Heart left ventricle (tissue), 13 donors: ENCODE measurements at regions not wholly inside any gene's neighbourhood (a gene's known extent, or its start where the extent isn't known, plus 50 kb on each side); places are given as distances from the start of the nearest gene placed in this dataset.

Source experiments
- POLR2A ChIP-seq, 2 donors: fragments of 450-650 bp; IDR thresholded peaks; one replicate each; pipeline ENCODE4 v1.6.1; 2017; ENCODE audit warnings: antibody characterized with exemption in 2 of 2, mild to moderate bottlenecking in 2 of 2, moderate library complexity in 2 of 2
- TF ChIP-seq, protein P1 (sequence below), 12 donors: fragments of 200-600 bp; sonication (generic) in 4 of 12; IDR thresholded peaks; one replicate each; pipeline versions ENCODE4 v1.5.0 to v1.8.0; 2018 to 2022; ENCODE audit warnings: antibody characterized with exemption in 12 of 12, mild to moderate bottlenecking in 5 of 12
- donor health status: ischemic (EF 13 %, LVEDD 7.1; RV severe dilation, severe dysfunction).
- donor health status: DM: no; HTN: yes; CAD: no.
- donor health status: DM: no; HTN: no; CAD: no.
- donor health status: ischemic (EF 25% LVEDD 6.9; RV normal size, moderate dysfunction).
- donor health status: ischemic (EF 25% LVEDD 5.7; RV mildly dilated, moderate dysfunction).
- donor health status: ischemic (EF 35%, LVEDD 5.7; RV mildly dilated, moderate dysfunction).
- donor health status: nonischemic (EF 11% LVEDD 7.7; RV severe dilation, severe dysfunction).
- donor health status: DM: yes; HTN: yes; CAD: no.
- donor health status: PGD.
- donor health status: ischemic (EF 29% LVEDD 5.4; RV normal size, mild dysfunction).
- donor health status: nonischemic (EF 23%, LVEDD 6.1; RV moderate dilation, normal function).

DNA sequence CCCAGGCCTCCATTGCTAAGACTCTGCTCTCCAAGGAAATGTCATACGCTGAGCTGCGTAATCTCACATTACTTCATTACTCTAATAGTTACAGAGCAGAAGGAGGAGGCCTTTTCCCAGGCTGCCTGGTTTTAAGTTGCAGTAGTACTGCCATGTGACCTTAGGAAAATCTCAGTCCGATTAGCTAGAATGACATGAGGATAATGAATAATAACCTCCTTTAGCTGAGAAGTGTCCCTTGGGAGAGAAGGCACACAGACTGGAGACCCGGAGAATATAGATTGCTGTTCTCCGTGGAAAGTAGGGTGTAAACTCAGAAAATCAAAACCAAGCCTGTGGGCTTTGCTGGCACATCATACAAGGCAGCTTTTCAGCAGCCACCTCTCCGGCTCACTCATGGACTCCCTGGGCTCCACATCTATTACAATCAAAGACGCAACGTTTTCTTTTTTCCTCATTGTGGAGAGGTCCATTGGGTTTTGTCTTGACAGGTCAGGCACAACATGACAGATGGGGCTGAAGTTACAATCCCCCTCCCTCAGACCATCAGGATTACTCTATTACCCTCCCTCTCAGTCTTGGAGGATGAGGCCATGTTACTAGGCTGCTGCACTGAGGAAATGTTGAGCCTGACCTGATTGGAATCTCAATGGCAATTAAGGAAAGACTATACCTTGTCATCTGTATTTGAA, 134.8 kb upstream of the MB21D2 start:
- TF ChIP-seq, protein P1, sequence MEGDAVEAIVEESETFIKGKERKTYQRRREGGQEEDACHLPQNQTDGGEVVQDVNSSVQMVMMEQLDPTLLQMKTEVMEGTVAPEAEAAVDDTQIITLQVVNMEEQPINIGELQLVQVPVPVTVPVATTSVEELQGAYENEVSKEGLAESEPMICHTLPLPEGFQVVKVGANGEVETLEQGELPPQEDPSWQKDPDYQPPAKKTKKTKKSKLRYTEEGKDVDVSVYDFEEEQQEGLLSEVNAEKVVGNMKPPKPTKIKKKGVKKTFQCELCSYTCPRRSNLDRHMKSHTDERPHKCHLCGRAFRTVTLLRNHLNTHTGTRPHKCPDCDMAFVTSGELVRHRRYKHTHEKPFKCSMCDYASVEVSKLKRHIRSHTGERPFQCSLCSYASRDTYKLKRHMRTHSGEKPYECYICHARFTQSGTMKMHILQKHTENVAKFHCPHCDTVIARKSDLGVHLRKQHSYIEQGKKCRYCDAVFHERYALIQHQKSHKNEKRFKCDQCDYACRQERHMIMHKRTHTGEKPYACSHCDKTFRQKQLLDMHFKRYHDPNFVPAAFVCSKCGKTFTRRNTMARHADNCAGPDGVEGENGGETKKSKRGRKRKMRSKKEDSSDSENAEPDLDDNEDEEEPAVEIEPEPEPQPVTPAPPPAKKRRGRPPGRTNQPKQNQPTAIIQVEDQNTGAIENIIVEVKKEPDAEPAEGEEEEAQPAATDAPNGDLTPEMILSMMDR (IDR thresholded peaks at IDR 0.05), result no peak
- no peak for TF ChIP-seq POLR2A (IDR thresholded peaks at IDR 0.05)
